GM18909 (cell line): ENCODE measurements at regions not wholly inside any gene's neighbourhood (a gene's known extent, or its start where the extent isn't known, plus 50 kb on each side); places are given as distances from the start of the nearest gene placed in this dataset.

Experiments used
- ATAC-seq: cut with Tn5 transposase; IDR thresholded peaks from one replicate; pipeline ENCODE4 v1.9.1; 2021; ENCODE audit warnings: mild to moderate bottlenecking; ENCODE audit not compliant: unreplicated experiment, poor library complexity

GRCh38 chr3:41112466-41112865, 86.8 kb upstream of the CTNNB1 start:
- no peak for ATAC-seq

DNA sequence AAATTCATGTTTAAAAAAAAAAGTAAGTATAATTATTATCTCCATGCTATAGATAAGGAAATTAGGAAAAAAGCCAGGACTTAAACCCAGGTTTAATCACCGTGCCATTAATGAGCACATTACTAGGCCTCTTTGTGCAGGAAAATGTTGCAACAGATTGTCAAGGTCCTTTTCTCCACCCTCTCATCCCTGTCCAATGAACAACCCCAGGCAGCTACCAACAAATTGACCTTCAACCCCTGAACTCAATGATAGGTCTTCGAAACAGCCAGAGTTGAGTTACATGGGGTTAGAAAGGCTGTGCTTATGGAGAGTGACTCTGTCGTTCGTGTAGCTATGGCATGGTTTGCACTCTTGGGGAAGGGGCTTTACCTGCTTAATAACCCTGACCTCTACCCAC, 84.2 kb upstream of the CTNNB1 start:
- ATAC-seq, result no peak

- ATAC-seq, result no peak
Measured at GRCh38 chr3:41116851-41117250, 82.5 kb upstream of the CTNNB1 start.

DNA sequence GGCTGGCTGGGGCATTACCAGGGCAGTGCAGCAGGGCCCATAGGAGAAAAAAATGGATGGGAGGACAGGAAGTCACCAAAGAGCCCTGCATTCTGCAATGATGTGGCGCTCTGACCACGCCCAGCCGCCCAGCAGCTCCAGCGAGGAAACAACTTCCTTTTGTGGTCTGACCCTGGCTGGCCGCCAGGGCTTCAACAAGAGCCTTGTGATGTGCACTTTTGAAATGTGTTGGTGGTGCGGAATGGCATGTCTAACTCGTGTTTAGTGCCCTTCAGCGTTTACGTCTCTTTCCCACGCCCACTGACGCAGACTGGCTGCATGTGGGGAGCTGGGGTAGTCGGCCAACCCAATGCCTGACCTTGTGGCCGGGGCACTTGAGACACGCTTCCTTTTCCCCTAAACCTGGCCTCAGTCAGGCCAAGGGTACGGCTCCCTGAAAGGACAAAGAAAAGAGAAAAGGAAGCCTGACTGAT, 81.9 kb upstream of the CTNNB1 start:
- peak; percentile 94 for ATAC-seq

GRCh38 chr3:41118461-41119390, 80.6 kb upstream of the CTNNB1 start:
- ATAC-seq, result no peak

DNA sequence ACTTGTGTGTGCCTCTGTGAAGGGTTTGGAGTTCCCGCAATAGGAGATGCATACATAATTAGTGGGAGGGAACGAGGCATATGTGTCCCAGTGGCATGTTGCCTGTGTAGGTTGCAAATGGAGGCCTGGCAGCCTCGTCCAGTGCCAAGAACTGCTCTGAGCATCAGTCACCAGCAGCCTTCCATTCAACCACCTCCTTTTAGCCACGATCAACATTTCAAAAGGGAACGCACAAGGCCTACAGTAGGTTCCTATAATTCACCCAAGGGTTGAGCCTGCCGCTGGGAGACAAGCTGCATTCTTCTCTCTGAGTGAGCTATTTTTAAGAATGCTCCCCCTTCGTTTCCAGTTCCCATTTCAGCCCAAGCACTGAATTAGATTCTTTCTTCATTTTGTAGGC, 78.8 kb upstream of the CTNNB1 start:
- no peak for ATAC-seq

GRCh38 chr3:41125258-41125657, 74.0 kb upstream of the CTNNB1 start:
- ATAC-seq, result no peak

GRCh38 chr3:41126472-41126871, 72.8 kb upstream of the CTNNB1 start:
- ATAC-seq, result no peak

DNA sequence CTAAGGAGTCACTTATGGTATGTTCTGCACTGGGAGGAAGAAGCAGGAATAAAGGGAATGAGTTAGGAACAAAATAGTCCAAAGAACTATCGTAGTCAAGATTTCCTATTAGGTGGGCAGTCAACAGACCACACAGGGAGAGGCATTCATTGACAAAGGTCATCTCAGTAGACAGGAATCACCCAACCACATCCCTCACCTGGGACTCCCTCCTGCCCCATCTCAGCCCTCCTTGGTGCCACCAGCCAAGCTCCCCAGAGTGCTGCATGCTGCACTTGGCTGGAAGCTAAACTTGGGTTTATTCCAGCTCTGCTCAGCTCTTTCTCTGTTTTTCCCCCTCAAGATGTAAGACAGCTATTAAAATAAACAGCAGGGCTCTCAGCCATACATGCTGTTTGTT, 72.3 kb upstream of the CTNNB1 start:
- no peak for ATAC-seq

GRCh38 chr3:41127414-41127813, 71.9 kb upstream of the CTNNB1 start:
- ATAC-seq, result no peak

DNA sequence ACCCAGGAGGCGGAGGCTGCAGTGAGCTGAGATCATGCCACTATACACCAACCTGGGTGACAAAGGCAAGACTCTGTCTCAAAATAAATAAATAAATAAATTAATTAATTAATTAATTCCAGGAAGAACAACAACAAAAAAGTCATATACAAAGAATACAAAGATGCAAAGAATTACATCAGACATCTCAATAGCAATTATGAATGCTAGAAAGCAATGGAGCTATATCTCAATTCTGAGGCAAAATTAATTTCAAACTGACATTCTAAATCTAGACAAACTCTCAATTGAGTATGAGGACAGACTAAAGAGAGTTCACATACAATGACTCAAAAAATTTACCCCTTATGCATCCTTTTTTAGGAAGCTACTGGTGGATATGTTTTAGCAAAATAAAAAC, 69.6 kb upstream of the CTNNB1 start:
- ATAC-seq, result no peak

GRCh38 chr3:41131224-41131623, 68.1 kb upstream of the CTNNB1 start:
- ATAC-seq, result no peak

DNA sequence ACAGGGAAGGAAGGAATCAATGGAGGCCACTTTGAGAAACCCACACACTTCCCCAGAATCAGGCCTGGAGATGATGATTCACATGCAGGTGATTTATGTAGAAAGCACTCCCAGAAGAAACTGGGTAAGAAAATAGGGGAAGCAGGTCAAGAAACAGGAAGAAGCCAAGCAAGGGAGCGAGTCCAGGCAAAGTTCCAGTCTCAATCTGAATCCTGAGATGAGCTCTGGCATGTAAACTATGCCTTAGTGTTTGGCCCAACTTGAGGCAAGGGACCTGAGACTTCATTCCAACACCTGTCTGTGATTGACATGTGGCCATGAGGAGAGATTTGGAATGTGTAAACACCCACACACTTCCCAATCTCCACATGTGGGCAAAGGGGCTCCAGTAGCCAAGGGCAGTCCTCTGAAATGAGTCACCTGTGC, 61.6 kb upstream of the CTNNB1 start:
- no peak for ATAC-seq

DNA sequence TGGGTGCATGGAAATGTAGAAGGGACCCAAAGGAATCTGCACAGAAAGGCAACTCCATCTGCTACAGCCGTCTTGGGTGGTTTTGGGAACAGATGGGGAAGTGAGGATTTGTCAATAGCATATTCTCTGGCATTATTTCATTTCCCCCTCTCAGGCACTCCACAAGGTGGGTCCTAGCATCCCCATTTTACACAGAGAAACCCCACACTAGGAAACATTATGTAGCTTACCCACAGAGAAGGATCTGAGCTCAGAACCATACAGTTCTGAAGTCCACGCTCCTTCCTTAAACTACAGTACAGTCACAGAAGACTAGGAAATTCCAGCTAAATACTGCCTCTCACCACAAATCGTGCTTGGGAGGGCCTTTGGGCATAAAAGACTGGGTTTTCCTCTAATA, 61.2 kb upstream of the CTNNB1 start:
- ATAC-seq, result no peak

- no peak for ATAC-seq
Measured at GRCh38 chr3:41138601-41139000, 60.7 kb upstream of the CTNNB1 start.

GRCh38 chr3:41140242-41140641, 59.1 kb upstream of the CTNNB1 start:
- ATAC-seq, result no peak

- no peak for ATAC-seq
Measured at GRCh38 chr3:41141433-41142167, 57.7 kb upstream of the CTNNB1 start.

GRCh38 chr3:41143421-41144031, 55.8 kb upstream of the CTNNB1 start:
- ATAC-seq, result no peak

DNA sequence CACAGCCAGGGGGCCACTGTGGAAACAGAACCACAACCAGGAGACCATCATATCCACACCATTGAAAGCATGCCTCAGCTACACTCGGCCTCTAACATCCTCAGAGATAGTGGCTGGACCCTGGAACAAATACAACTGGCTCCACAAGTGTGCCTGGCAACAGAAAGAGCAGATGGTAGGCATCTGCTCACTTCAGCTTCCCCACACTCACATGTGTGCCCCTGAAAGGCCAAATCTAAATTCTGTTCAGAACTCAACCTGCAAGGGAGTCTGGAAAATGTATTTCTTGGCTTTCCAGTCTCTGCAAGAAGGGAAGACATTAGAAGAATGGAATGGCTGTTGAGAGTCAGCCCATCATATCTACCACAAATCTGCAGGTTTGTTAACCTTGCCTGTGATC, 54.7 kb upstream of the CTNNB1 start:
- ATAC-seq, result no peak

DNA sequence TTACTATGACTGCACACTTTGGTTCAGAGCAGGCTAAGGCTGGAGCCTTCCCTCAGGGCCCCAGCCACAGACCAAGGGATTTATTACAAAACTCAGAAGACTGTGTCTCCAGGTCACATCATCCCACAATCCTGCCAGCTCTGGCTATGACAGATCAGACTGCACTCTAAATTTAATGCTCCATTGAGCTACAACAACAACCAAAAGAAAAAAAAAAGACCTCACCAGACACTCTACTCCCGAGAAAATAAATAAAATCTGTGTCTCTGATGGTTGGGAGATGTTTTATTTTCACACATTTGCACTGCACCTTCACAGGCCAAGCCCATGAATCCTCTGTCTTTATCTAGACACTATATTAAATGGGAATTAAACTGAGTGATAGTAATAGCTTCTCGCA, 50.8 kb upstream of the CTNNB1 start:
- ATAC-seq, result no peak

GRCh38 chr3:41148901-41149300, 50.4 kb upstream of the CTNNB1 start:
- no peak for ATAC-seq
